ENCODE measurements at regions not wholly inside any gene's neighbourhood (a gene's known extent, or its start where the extent isn't known, plus 50 kb on each side); places are given as distances from the start of the nearest gene placed in this dataset.

GRCh38 chrX:7270933-7271332 lies 123.0 kb upstream of the PUDP start:
- no peak for DNase-seq
- ChIA-PET CTCF (no interaction called here), POLR2A (no interaction called here)
- intact Hi-C loops (cut with micrococcal nuclease) = no loop called here
- TF ChIP-seq CTCF (IDR thresholded peaks at IDR 0.05) = no peak
- Mint-ChIP-seq H3K27me3 (no peaks in the 10 kb centered on the region), H3K4me1 (ENCODE audit: low read depth) (no peaks in the 10 kb centered on the region), H3K36me3 (ENCODE audit: low read depth) (no peaks in the 10 kb centered on the region), H3K4me3 (no peak overlapping the region), H3K27ac (no peak overlapping the region), H3K9me3 (no peaks in the 10 kb centered on the region)
- ATAC-seq = no peak

GRCh38 chrX:7269991-7270390 lies 122.0 kb upstream of the PUDP start:
- H3K4me1 Mint-ChIP-seq (ENCODE audit: low read depth) = no peaks in the 10 kb centered on the region

GRCh38 chrX:7269589-7269988 lies 121.6 kb upstream of the PUDP start:
- ATAC-seq (no peak), DNase-seq (no peak)
- Mint-ChIP-seq H3K4me3 (no peak overlapping the region), H3K4me1 (ENCODE audit: low read depth) (no peaks in the 10 kb centered on the region), H3K9me3 (no peaks in the 10 kb centered on the region), H3K27me3 (no peaks in the 10 kb centered on the region), H3K27ac (no peak overlapping the region), H3K36me3 (ENCODE audit: low read depth) (no peaks in the 10 kb centered on the region)
- POLR2A ChIA-PET = no interaction called here
- no peak for TF ChIP-seq CTCF (IDR thresholded peaks at IDR 0.05)
- intact Hi-C loops (cut with micrococcal nuclease) = no loop called here
- CTCF ChIA-PET = no interaction called here

More at GRCh38 chrX:7269991-7270390, 122.0 kb upstream of the PUDP start:
- ChIA-PET POLR2A (no interaction called here), CTCF (no interaction called here)
- Mint-ChIP-seq H3K27me3 (no peaks in the 10 kb centered on the region), H3K9me3 (no peaks in the 10 kb centered on the region), H3K4me3 (no peak overlapping the region), H3K36me3 (ENCODE audit: low read depth) (no peaks in the 10 kb centered on the region), H3K27ac (no peak overlapping the region)
- no peak for ATAC-seq
- intact Hi-C loops (cut with micrococcal nuclease) = no loop called here
- TF ChIP-seq CTCF (IDR thresholded peaks at IDR 0.05) = no peak
- DNase-seq = no peak

GRCh38 chrX:7266288-7266687 lies 118.3 kb upstream of the PUDP start:
- no peaks in the 10 kb centered on the region for H3K36me3 Mint-ChIP-seq (ENCODE audit: low read depth)
- no peak for DNase-seq
- TF ChIP-seq CTCF (IDR thresholded peaks at IDR 0.05) = no peak
- ATAC-seq = no peak
- no peaks in the 10 kb centered on the region for H3K9me3 Mint-ChIP-seq
- no peak overlapping the region for H3K4me3 Mint-ChIP-seq
- CTCF ChIA-PET = no interaction called here
- H3K27ac Mint-ChIP-seq = no peak overlapping the region
- POLR2A ChIA-PET = no interaction called here
- intact Hi-C loops (cut with micrococcal nuclease) = no loop called here
- no peaks in the 10 kb centered on the region for H3K27me3 Mint-ChIP-seq
- H3K4me1 Mint-ChIP-seq (ENCODE audit: low read depth) = no peaks in the 10 kb centered on the region

GRCh38 chrX:7264399-7264798 lies 116.4 kb upstream of the PUDP start:
- CTCF ChIA-PET = no interaction called here
- POLR2A ChIA-PET = no interaction called here
- ATAC-seq = no peak
- Mint-ChIP-seq H3K27ac (no peak overlapping the region), H3K4me3 (no peak overlapping the region), H3K4me1 (ENCODE audit: low read depth) (no peaks in the 10 kb centered on the region), H3K27me3 (no peaks in the 10 kb centered on the region), H3K9me3 (no peaks in the 10 kb centered on the region), H3K36me3 (ENCODE audit: low read depth) (peaks cover 3% of the 10 kb centered on the region)
- DNase-seq = no peak
- TF ChIP-seq CTCF (IDR thresholded peaks at IDR 0.05) = no peak
- intact Hi-C loops (cut with micrococcal nuclease) = no loop called here

Data from activated CD8-positive, alpha-beta T cell treated with anti-CD3 and anti-CD28 coated beads for 36 hours (primary cell).